Large intestine (tissue), 3 donors: ENCODE measurements at regions not wholly inside any gene's neighbourhood (a gene's known extent, or its start where the extent isn't known, plus 50 kb on each side); places are given as distances from the start of the nearest gene placed in this dataset.

Experiments used
- DNase-seq, 2 donors: peaks; one replicate each; pipeline versions ENCODE4 v3.0.0 to v3.0.0-alpha.2; 2013
- H3K27ac ChIP-seq: one replicate; pipeline ENCODE4 v1.5.1; 2013; ENCODE audit warnings: low read length
- H3K27me3 ChIP-seq: 2 replicates; pipeline ENCODE4 v1.6.1; 2013; ENCODE audit warnings: low read length; ENCODE audit not compliant: control insufficient read depth, insufficient read depth
- H3K36me3 ChIP-seq: 2 replicates; pipeline ENCODE4 v1.6.1; 2013; ENCODE audit warnings: low read length; ENCODE audit not compliant: control insufficient read depth, insufficient read depth
- H3K4me1 ChIP-seq: one replicate; pipeline ENCODE4 v1.6.1; 2013; ENCODE audit warnings: low read length; ENCODE audit not compliant: control insufficient read depth, insufficient read depth
- H3K4me3 ChIP-seq: one replicate; pipeline ENCODE4 v1.5.1; 2013; ENCODE audit warnings: low read length
- H3K9me3 ChIP-seq: one replicate; pipeline ENCODE4 v1.6.1; 2013; ENCODE audit warnings: mild to moderate bottlenecking, low read depth, low read length, moderate library complexity; ENCODE audit not compliant: control insufficient read depth
- WGBS: methylation state at CpG from one replicate; pipeline ENCODE4 v1.1.5; 2013; ENCODE audit warnings: low lambda C conversion rate; ENCODE audit not compliant: insufficient coverage; 5-methylcytosine and 5-hydroxymethylcytosine counted together

GRCh38 chr12:86660488-86661147 is 404.4 kb upstream of the MGAT4C start:
- Histone ChIP-seq H3K36me3 (no peaks in the 10 kb centered on the region), H3K27ac (no peak overlapping the region), H3K4me1 (no peaks in the 10 kb centered on the region), H3K4me3 (no peak overlapping the region), H3K9me3 (no peaks in the 10 kb centered on the region), H3K27me3 (no peaks in the 10 kb centered on the region)
- no peak for DNase-seq
- WGBS = no CpG with 5 or more reads among the region's 1 CpG

- no peak for DNase-seq
- no peaks in the 10 kb centered on the region for H3K4me1 ChIP-seq
- no peaks in the 10 kb centered on the region for H3K27me3 ChIP-seq
- H3K4me3 ChIP-seq = no peak overlapping the region
- H3K9me3 ChIP-seq = no peaks in the 10 kb centered on the region
- H3K36me3 ChIP-seq = no peaks in the 10 kb centered on the region
- 67% methylated on average over 1 of the region's 2 CpGs for WGBS
- no peak overlapping the region for H3K27ac ChIP-seq
These were observed 403.8 kb upstream of the MGAT4C start for GRCh38 chr12:86659985-86660384.

- Histone ChIP-seq H3K4me3 (no peak overlapping the region), H3K27me3 (no peaks in the 10 kb centered on the region), H3K9me3 (no peaks in the 10 kb centered on the region), H3K36me3 (no peaks in the 10 kb centered on the region), H3K27ac (no peak overlapping the region), H3K4me1 (no peaks in the 10 kb centered on the region)
- no peak for DNase-seq
These were observed 402.1 kb upstream of the MGAT4C start for GRCh38 chr12:86658303-86658702.

GRCh38 chr12:86647800-86648199 is 391.6 kb upstream of the MGAT4C start:
- H3K27ac ChIP-seq = no peak overlapping the region
- no peak for DNase-seq
- H3K27me3 ChIP-seq = no peaks in the 10 kb centered on the region
- H3K36me3 ChIP-seq = no peaks in the 10 kb centered on the region
- H3K4me1 ChIP-seq = no peaks in the 10 kb centered on the region
- 58% methylated on average over 2 of the region's 2 CpGs for WGBS
- H3K9me3 ChIP-seq = no peaks in the 10 kb centered on the region
- H3K4me3 ChIP-seq = no peak overlapping the region

GRCh38 chr12:86634456-86635410 is 378.5 kb upstream of the MGAT4C start:
- H3K36me3 ChIP-seq = no peaks in the 10 kb centered on the region
- H3K27ac ChIP-seq = no peak overlapping the region
- no peak for DNase-seq
- no peaks in the 10 kb centered on the region for H3K4me1 ChIP-seq
- 67% methylated on average over 1 of the region's 4 CpGs for WGBS
- no peak overlapping the region for H3K4me3 ChIP-seq
- no peaks in the 10 kb centered on the region for H3K9me3 ChIP-seq
- no peaks in the 10 kb centered on the region for H3K27me3 ChIP-seq

GRCh38 chr12:86627001-86627400 is 370.8 kb upstream of the MGAT4C start:
- H3K27me3 ChIP-seq = no peaks in the 10 kb centered on the region
- no peaks in the 10 kb centered on the region for H3K36me3 ChIP-seq
- no CpG with 5 or more reads among the region's 3 CpGs for WGBS
- H3K9me3 ChIP-seq = no peaks in the 10 kb centered on the region
- no peak overlapping the region for H3K4me3 ChIP-seq
- DNase-seq = no peak
- H3K27ac ChIP-seq = no peak overlapping the region
- H3K4me1 ChIP-seq = no peaks in the 10 kb centered on the region

GRCh38 chr12:86623267-86623666 is 367.1 kb upstream of the MGAT4C start:
- no peak for DNase-seq
- Histone ChIP-seq H3K36me3 (no peaks in the 10 kb centered on the region), H3K27me3 (no peaks in the 10 kb centered on the region), H3K4me3 (no peak overlapping the region), H3K9me3 (no peaks in the 10 kb centered on the region), H3K4me1 (no peaks in the 10 kb centered on the region), H3K27ac (no peak overlapping the region)
- 100% methylated on average over 1 of the region's 1 CpG for WGBS

- no peak for DNase-seq
- H3K27me3 ChIP-seq = no peaks in the 10 kb centered on the region
- H3K4me1 ChIP-seq = no peaks in the 10 kb centered on the region
- H3K4me3 ChIP-seq = no peak overlapping the region
- no peaks in the 10 kb centered on the region for H3K36me3 ChIP-seq
- no peaks in the 10 kb centered on the region for H3K9me3 ChIP-seq
- no CpG with 5 or more reads among the region's 2 CpGs for WGBS
- no peak overlapping the region for H3K27ac ChIP-seq
These were observed 365.8 kb upstream of the MGAT4C start for GRCh38 chr12:86621957-86622356.

GRCh38 chr12:86613311-86613710 is 357.1 kb upstream of the MGAT4C start:
- H3K36me3 ChIP-seq = no peaks in the 10 kb centered on the region
- no peak overlapping the region for H3K27ac ChIP-seq
- H3K9me3 ChIP-seq = no peaks in the 10 kb centered on the region
- DNase-seq = no peak
- WGBS = 57% methylated on average over 1 of the region's 1 CpG
- H3K27me3 ChIP-seq = no peaks in the 10 kb centered on the region
- no peak overlapping the region for H3K4me3 ChIP-seq
- H3K4me1 ChIP-seq = no peaks in the 10 kb centered on the region

- Histone ChIP-seq H3K27me3 (no peaks in the 10 kb centered on the region), H3K9me3 (no peaks in the 10 kb centered on the region), H3K27ac (no peak overlapping the region), H3K4me1 (no peaks in the 10 kb centered on the region), H3K36me3 (no peaks in the 10 kb centered on the region), H3K4me3 (no peak overlapping the region)
- no peak for DNase-seq
These were observed 352.4 kb upstream of the MGAT4C start for GRCh38 chr12:86608638-86609037.
